ENCODE measurements at regions not wholly inside any gene's neighbourhood (a gene's known extent, or its start where the extent isn't known, plus 50 kb on each side); places are given as distances from the start of the nearest gene placed in this dataset.

DNA sequence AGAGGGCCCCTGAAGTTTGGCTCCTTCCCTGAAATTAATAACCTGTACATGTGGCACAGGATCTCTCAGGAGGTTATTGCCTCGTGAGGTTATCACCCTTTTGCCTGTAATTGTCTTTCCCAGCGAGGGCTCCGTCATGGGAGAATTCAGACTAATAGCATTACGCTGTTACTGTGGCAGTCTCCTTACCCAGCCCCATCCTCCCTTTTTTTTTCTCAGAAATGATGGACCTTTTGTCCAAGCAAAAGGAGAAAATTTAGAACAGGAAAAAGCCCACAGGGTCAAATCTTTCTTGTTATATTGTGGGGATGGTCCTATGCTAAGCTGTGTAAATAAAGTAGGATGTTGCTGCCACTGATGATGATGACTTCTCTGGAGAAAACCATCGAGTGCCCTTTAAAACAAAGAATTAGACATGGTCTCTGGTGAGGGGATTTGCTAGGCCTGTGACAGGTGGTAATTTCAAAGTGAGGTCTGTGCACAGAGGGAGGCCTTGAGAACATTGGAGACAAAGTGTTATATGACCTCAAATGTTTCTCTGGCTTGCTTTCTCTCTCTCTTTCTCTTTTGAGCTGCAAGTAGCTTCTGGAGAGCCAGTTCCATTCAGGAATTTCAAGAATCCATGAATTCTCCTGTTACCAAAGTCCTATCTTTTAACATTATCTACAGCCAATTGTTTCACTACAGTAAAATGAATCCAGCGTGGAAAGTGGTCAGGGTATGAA is 357.2 kb downstream of the BMP4 start:
- no peak overlapping the region for H3K4me3 ChIP-seq (ENCODE audit: low read depth, low read length)

DNA sequence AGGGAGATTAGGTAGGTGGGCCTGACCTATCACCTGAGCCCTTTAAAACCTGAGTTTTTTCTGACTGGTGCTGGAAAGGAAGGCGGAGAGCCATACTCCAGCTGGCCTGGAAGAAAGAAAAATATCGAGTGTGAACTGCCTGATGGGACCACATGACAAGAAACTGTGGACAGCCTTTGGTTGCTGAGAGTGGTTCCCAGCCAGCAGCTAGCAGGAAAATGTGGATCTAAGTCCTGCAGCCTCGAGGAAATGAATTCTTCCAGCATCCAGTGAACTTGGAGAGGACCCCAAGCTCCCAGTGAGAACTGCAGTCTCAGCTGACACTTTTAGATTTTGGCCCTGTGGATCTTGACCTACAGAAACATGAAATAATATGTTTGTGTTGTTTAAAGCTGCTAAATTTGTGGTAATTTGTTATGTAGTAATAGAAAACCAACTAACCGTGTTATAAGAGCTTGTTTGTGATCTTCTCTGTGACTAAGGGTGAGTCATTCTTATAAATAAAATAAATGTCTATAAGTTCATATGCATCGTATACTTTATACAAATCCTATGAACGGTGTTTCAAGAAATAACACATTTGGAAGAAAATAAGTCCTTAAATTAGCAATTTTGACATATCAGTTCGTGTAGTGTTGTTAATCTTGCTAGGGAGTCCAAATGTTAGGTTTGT is 359.6 kb downstream of the BMP4 start:
- H4K91ac ChIP-seq (ENCODE audit: low read depth, low read length): no peak overlapping the region
- no peak overlapping the region for H3K4me2 ChIP-seq (ENCODE audit: low read length)
- H3K4me1 ChIP-seq (ENCODE audit: control insufficient read depth in 1 of 2, insufficient read depth in 2 of 2, low read length in 2 of 2): peaks cover 0 to 6% of the 10 kb centered on the region in 2 experiments
- H3K9ac ChIP-seq (ENCODE audit: low read length): no peak overlapping the region
- no peak overlapping the region for H3K14ac ChIP-seq (ENCODE audit: low read length)
- no peak overlapping the region for H2BK120ac ChIP-seq (ENCODE audit: insufficient read depth, low read length, poor library complexity)
- H3K27ac ChIP-seq (ENCODE audit: low read depth, low read length): no peak overlapping the region
- H3K79me1 ChIP-seq (ENCODE audit: low read length): no peaks in the 10 kb centered on the region
- H3K9me3 ChIP-seq (ENCODE audit: insufficient read depth, low read depth, low read length): no peaks in the 10 kb centered on the region
- no peak overlapping the region for H3K4ac ChIP-seq (ENCODE audit: low read depth, low read length)
- H3K27me3 ChIP-seq (ENCODE audit: insufficient read depth, low read length): no peaks in the 10 kb centered on the region
- H3K36me3 ChIP-seq (ENCODE audit: control insufficient read depth in 1 of 2, insufficient read depth in 2 of 2, low read length in 2 of 2): no peaks in the 10 kb centered on the region
- no peak overlapping the region for H3K23ac ChIP-seq (ENCODE audit: low read length)
- no peak overlapping the region for H2AFZ ChIP-seq (ENCODE audit: insufficient read depth, low read length, poor library complexity)
- H2BK5ac ChIP-seq (ENCODE audit: low read depth, low read length, poor library complexity): no peak overlapping the region
- no peak overlapping the region for H4K8ac ChIP-seq (ENCODE audit: low read depth, low read length)
- no peaks in the 10 kb centered on the region for H3K79me2 ChIP-seq (ENCODE audit: control insufficient read depth, insufficient read depth, low read length, poor library complexity)
- DNase-seq: no peak
- H4K12ac ChIP-seq (ENCODE audit: low read depth, low read length): no peak overlapping the region
- no peak overlapping the region for H3K18ac ChIP-seq (ENCODE audit: low read length)
- H2BK12ac ChIP-seq (ENCODE audit: low read length): no peak overlapping the region
- no peak overlapping the region for H3K4me3 ChIP-seq (ENCODE audit: low read depth, low read length)
- no peak overlapping the region for H2AK5ac ChIP-seq (ENCODE audit: low read length)
- WGBS (ENCODE audit: extremely low coverage, insufficient coverage, insufficient read length): no CpG with 5 or more reads among the region's 7 CpGs

More for the DNA sequence above, 357.2 kb downstream of the BMP4 start:
- no peak overlapping the region for H3K23ac ChIP-seq (ENCODE audit: low read length)
- peaks cover 0 to 6% of the 10 kb centered on the region in 2 experiments for H3K4me1 ChIP-seq (ENCODE audit: control insufficient read depth in 1 of 2, insufficient read depth in 2 of 2, low read length in 2 of 2)
- H3K36me3 ChIP-seq (ENCODE audit: control insufficient read depth in 1 of 2, insufficient read depth in 2 of 2, low read length in 2 of 2): no peaks in the 10 kb centered on the region
- H2AFZ ChIP-seq (ENCODE audit: insufficient read depth, low read length, poor library complexity): no peak overlapping the region
- no peaks in the 10 kb centered on the region for H3K79me2 ChIP-seq (ENCODE audit: control insufficient read depth, insufficient read depth, low read length, poor library complexity)
- H2BK5ac ChIP-seq (ENCODE audit: low read depth, low read length, poor library complexity): no peak overlapping the region
- H4K8ac ChIP-seq (ENCODE audit: low read depth, low read length): no peak overlapping the region
- H4K12ac ChIP-seq (ENCODE audit: low read depth, low read length): no peak overlapping the region
- H3K27ac ChIP-seq (ENCODE audit: low read depth, low read length): no peak overlapping the region
- no peaks in the 10 kb centered on the region for H3K27me3 ChIP-seq (ENCODE audit: insufficient read depth, low read length)
- H2BK12ac ChIP-seq (ENCODE audit: low read length): no peak overlapping the region
- no peaks in the 10 kb centered on the region for H3K79me1 ChIP-seq (ENCODE audit: low read length)
- H2AK5ac ChIP-seq (ENCODE audit: low read length): no peak overlapping the region
- DNase-seq: peak in 1 of 2 donors; percentile 12
- H2BK120ac ChIP-seq (ENCODE audit: insufficient read depth, low read length, poor library complexity): no peak overlapping the region
- no peak overlapping the region for H3K4me2 ChIP-seq (ENCODE audit: low read length)
- WGBS (ENCODE audit: extremely low coverage, insufficient coverage, insufficient read length): no CpG with 5 or more reads among the region's 6 CpGs
- H3K9me3 ChIP-seq (ENCODE audit: insufficient read depth, low read depth, low read length): no peaks in the 10 kb centered on the region
- H3K4ac ChIP-seq (ENCODE audit: low read depth, low read length): no peak overlapping the region
- no peak overlapping the region for H4K91ac ChIP-seq (ENCODE audit: low read depth, low read length)
- H3K14ac ChIP-seq (ENCODE audit: low read length): no peak overlapping the region
- no peak overlapping the region for H3K9ac ChIP-seq (ENCODE audit: low read length)
- no peak overlapping the region for H3K18ac ChIP-seq (ENCODE audit: low read length)

DNA sequence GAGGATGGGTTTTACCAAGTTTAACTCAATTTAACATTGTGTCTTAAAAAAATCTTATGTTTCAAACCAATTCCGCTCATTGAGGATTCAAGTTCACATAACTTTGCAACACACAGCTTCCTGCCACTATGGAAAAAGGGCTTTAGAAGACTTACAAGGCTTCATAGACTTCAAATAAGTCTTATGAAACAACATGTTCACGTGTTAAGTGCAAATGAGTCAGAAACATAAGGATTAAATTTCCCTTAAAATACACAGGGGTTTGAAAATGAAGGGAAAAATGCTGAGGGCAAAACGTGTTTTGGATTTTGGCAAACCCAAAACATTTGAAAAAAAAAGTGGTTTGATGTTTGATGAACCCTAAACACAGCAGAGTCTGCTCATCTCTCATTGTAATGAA is 364.8 kb downstream of the BMP4 start:
- H2BK5ac ChIP-seq (ENCODE audit: low read depth, low read length, poor library complexity): no peak overlapping the region
- H3K4me2 ChIP-seq (ENCODE audit: low read length): no peak overlapping the region
- H3K4me1 ChIP-seq (ENCODE audit: control insufficient read depth in 1 of 2, insufficient read depth in 2 of 2, low read length in 2 of 2): no peaks in the 10 kb centered on the region
- DNase-seq: no peak
- H3K18ac ChIP-seq (ENCODE audit: low read length): no peak overlapping the region
- no peaks in the 10 kb centered on the region for H3K79me1 ChIP-seq (ENCODE audit: low read length)
- no peak overlapping the region for H3K4me3 ChIP-seq (ENCODE audit: low read depth, low read length)
- H3K36me3 ChIP-seq (ENCODE audit: control insufficient read depth in 1 of 2, insufficient read depth in 2 of 2, low read length in 2 of 2): no peaks in the 10 kb centered on the region
- no peak overlapping the region for H2AK5ac ChIP-seq (ENCODE audit: low read length)
- no peak overlapping the region for H4K12ac ChIP-seq (ENCODE audit: low read depth, low read length)
- no peak overlapping the region for H2AFZ ChIP-seq (ENCODE audit: insufficient read depth, low read length, poor library complexity)
- H4K91ac ChIP-seq (ENCODE audit: low read depth, low read length): no peak overlapping the region
- H3K23ac ChIP-seq (ENCODE audit: low read length): no peak overlapping the region
- no CpG with 5 or more reads among the region's 3 CpGs for WGBS (ENCODE audit: extremely low coverage, insufficient coverage, insufficient read length)
- H4K8ac ChIP-seq (ENCODE audit: low read depth, low read length): no peak overlapping the region
- H3K9me3 ChIP-seq (ENCODE audit: insufficient read depth, low read depth, low read length): no peaks in the 10 kb centered on the region
- no peaks in the 10 kb centered on the region for H3K27me3 ChIP-seq (ENCODE audit: insufficient read depth, low read length)
- no peak overlapping the region for H3K4ac ChIP-seq (ENCODE audit: low read depth, low read length)
- H2BK12ac ChIP-seq (ENCODE audit: low read length): no peak overlapping the region
- H3K9ac ChIP-seq (ENCODE audit: low read length): no peak overlapping the region
- H3K27ac ChIP-seq (ENCODE audit: low read depth, low read length): no peak overlapping the region
- H3K79me2 ChIP-seq (ENCODE audit: control insufficient read depth, insufficient read depth, low read length, poor library complexity): no peaks in the 10 kb centered on the region
- no peak overlapping the region for H2BK120ac ChIP-seq (ENCODE audit: insufficient read depth, low read length, poor library complexity)
- H3K14ac ChIP-seq (ENCODE audit: low read length): no peak overlapping the region

DNA sequence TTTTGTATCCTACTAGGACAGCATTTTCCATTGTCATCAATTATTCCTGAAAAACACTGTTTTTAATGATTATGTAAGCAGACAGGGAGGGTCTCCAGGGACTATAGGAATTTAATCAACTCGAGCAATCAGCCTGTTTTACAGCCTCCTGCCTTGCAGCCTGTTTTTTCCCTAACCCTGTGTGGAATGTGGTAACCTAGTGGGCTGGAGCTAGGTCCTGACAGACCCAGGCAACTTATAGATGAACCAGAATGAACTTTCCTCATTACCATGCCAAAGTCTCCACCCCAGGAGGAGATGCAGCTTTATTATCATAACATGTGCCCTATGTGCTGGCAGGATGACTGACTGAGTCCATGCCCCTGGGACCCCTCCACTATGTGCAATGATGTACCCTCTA is 375.1 kb downstream of the BMP4 start:
- H3K27ac ChIP-seq (ENCODE audit: low read depth, low read length): no peak overlapping the region

More for the DNA sequence above, 375.1 kb downstream of the BMP4 start:
- H2BK12ac ChIP-seq (ENCODE audit: low read length): no peak overlapping the region
- no peak overlapping the region for H2BK5ac ChIP-seq (ENCODE audit: low read depth, low read length, poor library complexity)
- no peak overlapping the region for H4K12ac ChIP-seq (ENCODE audit: low read depth, low read length)
- no peak overlapping the region for H4K8ac ChIP-seq (ENCODE audit: low read depth, low read length)
- no peak overlapping the region for H3K4me2 ChIP-seq (ENCODE audit: low read length)
- no peaks in the 10 kb centered on the region for H3K27me3 ChIP-seq (ENCODE audit: insufficient read depth, low read length)
- peaks cover 3 to 5% of the 10 kb centered on the region in 2 experiments for H3K4me1 ChIP-seq (ENCODE audit: control insufficient read depth in 1 of 2, insufficient read depth in 2 of 2, low read length in 2 of 2)
- H2BK120ac ChIP-seq (ENCODE audit: insufficient read depth, low read length, poor library complexity): no peak overlapping the region
- H3K36me3 ChIP-seq (ENCODE audit: control insufficient read depth in 1 of 2, insufficient read depth in 2 of 2, low read length in 2 of 2): no peaks in the 10 kb centered on the region
- H4K91ac ChIP-seq (ENCODE audit: low read depth, low read length): no peak overlapping the region
- no peak overlapping the region for H3K4me3 ChIP-seq (ENCODE audit: low read depth, low read length)
- WGBS (ENCODE audit: extremely low coverage, insufficient coverage, insufficient read length): no CpG with 5 or more reads among the region's 1 CpG
- no peak overlapping the region for H3K18ac ChIP-seq (ENCODE audit: low read length)
- H2AFZ ChIP-seq (ENCODE audit: insufficient read depth, low read length, poor library complexity): no peak overlapping the region
- H3K23ac ChIP-seq (ENCODE audit: low read length): no peak overlapping the region
- H3K9ac ChIP-seq (ENCODE audit: low read length): no peak overlapping the region
- H3K79me1 ChIP-seq (ENCODE audit: low read length): no peaks in the 10 kb centered on the region
- H3K4ac ChIP-seq (ENCODE audit: low read depth, low read length): no peak overlapping the region
- no peaks in the 10 kb centered on the region for H3K79me2 ChIP-seq (ENCODE audit: control insufficient read depth, insufficient read depth, low read length, poor library complexity)
- DNase-seq: no peak
- H2AK5ac ChIP-seq (ENCODE audit: low read length): no peak overlapping the region
- H3K14ac ChIP-seq (ENCODE audit: low read length): no peak overlapping the region
- H3K9me3 ChIP-seq (ENCODE audit: insufficient read depth, low read depth, low read length): no peaks in the 10 kb centered on the region
